Ovary (tissue), 7 donors: ENCODE measurements at regions not wholly inside any gene's neighbourhood (a gene's known extent, or its start where the extent isn't known, plus 50 kb on each side); places are given as distances from the start of the nearest gene placed in this dataset.

ENCODE experiments used
- DNase-seq, 5 donors: peaks; one replicate each; pipeline ENCODE4 v3.0.0-alpha.2; 2019 to 2020
- H3K27ac ChIP-seq, 2 donors: fragments of 200-600 bp; one replicate each; pipeline versions ENCODE4 v1.5.1 to v1.8.0; 2019 to 2022
- H3K27me3 ChIP-seq: fragments of 200-600 bp; one replicate; pipeline ENCODE4 v1.8.0; 2022
- H3K36me3 ChIP-seq: fragments of 200-600 bp; sonication (generic); one replicate; pipeline ENCODE4 v1.5.1; 2019
- H3K4me1 ChIP-seq: one replicate; pipeline ENCODE4 v1.8.1; 2013; ENCODE audit warnings: mild to moderate bottlenecking, moderate library complexity; ENCODE audit not compliant: insufficient read depth
- H3K4me3 ChIP-seq: fragments of 200-600 bp; sonication (generic); one replicate; pipeline ENCODE4 v1.5.1; 2017
- H3K9me3 ChIP-seq, 2 donors: fragments of 200-600 bp in 1 of 2; sonication (generic) in 1 of 2; one replicate each; pipeline versions ENCODE4 v1.5.1 to v1.8.1; 2013 to 2019; ENCODE audit warnings: mild to moderate bottlenecking in 1 of 2, moderate library complexity in 1 of 2
- EP300 ChIP-seq: sonication (generic); formaldehyde crosslinking; IDR thresholded peaks from one replicate; pipeline ENCODE4 v1.6.1; 2017; ENCODE audit warnings: antibody characterized with exemption
- POLR2A ChIP-seq: fragments of 450-650 bp; IDR thresholded peaks from one replicate; pipeline ENCODE4 v1.6.1; 2017; ENCODE audit warnings: antibody characterized with exemption, mild to moderate bottlenecking, moderate library complexity
- WGBS, 3 donors: extraction: QIAGEN DNeasy Blood & Tissue Kit in 1 of 3; methylation state at CpG; one replicate each; pipeline versions ENCODE4 v1.1.5 to v1.1.7; 2013 to 2017; 5-methylcytosine and 5-hydroxymethylcytosine counted together
- intact Hi-C, 4 donors: fragments of 100-400 bp; cut with DNase I; formaldehyde crosslinking; loops; one replicate each; pipeline versions ENCODE4 v1.11.0 to v1.15.1; 2022 to 2023
- TF ChIP-seq, protein P1 (sequence below), 3 donors: fragments of 450-650 bp in 2 of 3; fragments of 200-600 bp in 1 of 3; IDR thresholded peaks; one replicate each; pipeline versions ENCODE4 v1.5.1 to v1.8.0; 2016 to 2022; ENCODE audit warnings: antibody characterized with exemption in 3 of 3, mild to moderate bottlenecking in 1 of 3
- donor health status: DM: no; HTN: no; CAD: no; lungs with moderate emphysema.
- donor health status: DM: no; HTN: no; CAD: no.
- donor health status: Bipolar disorder and iron deficiency.
- donor health status: DM: no; HTN: no; CAD: no.
- donor health status: DM: yes; HTN: yes; CAD: no.

DNA sequence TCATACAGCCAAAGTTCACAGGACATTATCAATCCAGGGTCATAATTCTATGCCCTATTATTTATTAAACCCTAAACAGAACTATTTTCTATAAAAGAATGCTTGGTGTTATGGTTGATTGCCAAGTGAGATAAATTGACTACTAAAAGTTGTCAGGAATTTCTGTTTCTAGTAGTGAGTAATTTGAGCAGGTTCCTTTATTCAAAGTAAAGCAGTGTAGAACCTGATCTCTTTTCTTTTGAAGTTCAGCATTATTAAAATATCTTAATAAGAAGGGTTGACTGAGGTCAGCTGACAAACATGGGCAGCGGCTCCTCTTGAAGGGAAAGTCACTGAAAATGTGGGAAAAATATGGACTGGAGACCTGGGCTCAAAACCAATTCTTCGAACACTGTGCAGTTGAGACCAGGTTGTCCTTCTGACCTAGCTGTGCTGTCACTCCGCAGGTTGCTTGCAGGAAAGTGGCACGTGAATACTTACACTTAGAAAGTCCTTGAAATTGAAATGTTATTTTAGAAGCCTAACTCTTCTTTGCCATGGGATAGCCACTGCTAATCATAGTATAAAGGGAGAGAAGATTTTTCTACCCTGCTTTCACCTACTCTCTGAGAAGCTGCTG is 141.0 kb downstream of the RASSF9 start:
- DNase-seq: no peak
- no peaks in the 10 kb centered on the region for H3K27me3 ChIP-seq
- no peak overlapping the region for H3K27ac ChIP-seq
- H3K4me3 ChIP-seq: no peak overlapping the region
- no peaks in the 10 kb centered on the region for H3K4me1 ChIP-seq
- TF ChIP-seq, protein P1, sequence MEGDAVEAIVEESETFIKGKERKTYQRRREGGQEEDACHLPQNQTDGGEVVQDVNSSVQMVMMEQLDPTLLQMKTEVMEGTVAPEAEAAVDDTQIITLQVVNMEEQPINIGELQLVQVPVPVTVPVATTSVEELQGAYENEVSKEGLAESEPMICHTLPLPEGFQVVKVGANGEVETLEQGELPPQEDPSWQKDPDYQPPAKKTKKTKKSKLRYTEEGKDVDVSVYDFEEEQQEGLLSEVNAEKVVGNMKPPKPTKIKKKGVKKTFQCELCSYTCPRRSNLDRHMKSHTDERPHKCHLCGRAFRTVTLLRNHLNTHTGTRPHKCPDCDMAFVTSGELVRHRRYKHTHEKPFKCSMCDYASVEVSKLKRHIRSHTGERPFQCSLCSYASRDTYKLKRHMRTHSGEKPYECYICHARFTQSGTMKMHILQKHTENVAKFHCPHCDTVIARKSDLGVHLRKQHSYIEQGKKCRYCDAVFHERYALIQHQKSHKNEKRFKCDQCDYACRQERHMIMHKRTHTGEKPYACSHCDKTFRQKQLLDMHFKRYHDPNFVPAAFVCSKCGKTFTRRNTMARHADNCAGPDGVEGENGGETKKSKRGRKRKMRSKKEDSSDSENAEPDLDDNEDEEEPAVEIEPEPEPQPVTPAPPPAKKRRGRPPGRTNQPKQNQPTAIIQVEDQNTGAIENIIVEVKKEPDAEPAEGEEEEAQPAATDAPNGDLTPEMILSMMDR (IDR thresholded peaks at IDR 0.05): no peak
- no peak for TF ChIP-seq EP300
- TF ChIP-seq POLR2A: no peak
- no peaks in the 10 kb centered on the region for H3K36me3 ChIP-seq
- no peaks in the 10 kb centered on the region for H3K9me3 ChIP-seq
- 59 to 72% (median 63%) methylated on average over 4 of the region's 4 CpGs for WGBS, 3 donors
- intact Hi-C loops: no loop called here

DNA sequence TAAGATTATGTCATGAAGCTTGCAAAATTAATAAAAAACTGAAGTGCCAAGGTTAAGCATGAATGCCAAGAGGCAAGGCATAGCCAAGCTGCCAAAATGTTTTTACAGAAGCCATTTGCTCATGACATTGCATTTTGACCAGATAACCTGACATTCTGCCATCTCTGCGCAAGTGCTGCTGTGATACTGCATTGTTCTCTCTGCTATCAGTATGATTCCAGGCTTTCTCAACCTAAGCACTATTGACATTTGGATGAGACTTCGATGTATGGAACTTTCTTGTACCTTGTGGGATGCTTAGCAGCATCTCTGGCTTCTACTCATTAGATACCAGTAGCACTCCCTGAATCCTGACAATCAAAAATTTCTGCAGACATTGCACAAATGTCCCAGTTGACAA is 139.2 kb downstream of the RASSF9 start:
- Histone ChIP-seq H3K27ac (no peak overlapping the region), H3K27me3 (no peaks in the 10 kb centered on the region), H3K4me3 (no peak overlapping the region), H3K36me3 (no peaks in the 10 kb centered on the region), H3K4me1 (no peaks in the 10 kb centered on the region), H3K9me3 (no peaks in the 10 kb centered on the region)
- WGBS, 3 donors: 80 to 92% (median 85%) methylated on average over 2 of the region's 2 CpGs
- intact Hi-C loops: no loop called here
- TF ChIP-seq, protein P1 (IDR thresholded peaks at IDR 0.05): no peak
- TF ChIP-seq POLR2A: no peak
- no peak for TF ChIP-seq EP300
- DNase-seq: no peak

DNA sequence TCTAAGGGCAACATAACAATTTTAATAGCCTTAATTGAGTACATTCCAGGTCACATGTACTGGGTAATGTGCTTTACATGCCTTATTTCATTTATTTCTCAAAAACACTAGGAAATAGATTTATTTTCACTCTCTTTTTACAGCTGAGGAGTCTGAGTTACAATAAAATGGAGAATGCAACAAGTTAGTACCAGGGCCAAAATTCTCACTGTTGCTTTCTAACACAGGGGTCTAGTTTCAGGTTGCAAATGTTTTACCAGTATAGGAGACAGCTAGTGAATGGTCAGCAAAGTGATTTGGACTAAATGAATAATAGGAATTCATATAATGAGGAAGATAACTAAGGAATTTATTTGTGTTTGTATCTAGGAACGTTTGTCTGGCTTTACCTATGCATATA is 137.3 kb downstream of the RASSF9 start:
- Histone ChIP-seq H3K9me3 (no peaks in the 10 kb centered on the region), H3K4me3 (no peak overlapping the region), H3K27ac (no peak overlapping the region), H3K36me3 (no peaks in the 10 kb centered on the region), H3K4me1 (no peaks in the 10 kb centered on the region), H3K27me3 (no peaks in the 10 kb centered on the region)
- intact Hi-C loops: no loop called here
- 12 to 32% (median 24%) methylated on average over 1 of the region's 1 CpG for WGBS, 3 donors
- DNase-seq: no peak
- TF ChIP-seq EP300 (no peak), POLR2A (no peak)
- TF ChIP-seq, protein P1 (IDR thresholded peaks at IDR 0.05): no peak

DNA sequence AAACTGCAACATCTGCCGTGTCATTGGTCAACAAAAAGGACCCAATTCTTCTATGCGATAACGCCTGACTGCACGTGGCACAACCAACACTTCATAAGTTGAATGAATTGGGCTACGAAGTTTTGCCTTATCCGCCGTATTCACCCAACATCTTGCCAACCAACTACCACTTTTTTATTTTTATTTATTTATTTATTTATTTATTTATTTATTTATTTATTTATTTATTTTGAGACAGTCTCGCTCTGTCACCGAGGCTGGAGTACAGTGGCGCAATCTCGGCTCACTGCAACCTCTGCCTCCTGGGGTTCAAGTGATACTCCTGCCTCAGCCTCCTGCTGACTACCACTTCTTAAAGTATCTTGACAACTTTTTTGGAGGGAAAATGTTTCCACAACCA is 127.4 kb downstream of the RASSF9 start:
- Histone ChIP-seq H3K4me3 (no peak overlapping the region), H3K4me1 (no peaks in the 10 kb centered on the region), H3K36me3 (no peaks in the 10 kb centered on the region), H3K9me3 (no peaks in the 10 kb centered on the region), H3K27ac (no peak overlapping the region), H3K27me3 (no peaks in the 10 kb centered on the region)
- DNase-seq: no peak
- WGBS, 3 donors: 95 to 97% (median 97%) methylated on average over 11 of the region's 11 CpGs
- TF ChIP-seq POLR2A: no peak
- intact Hi-C loops: loop anchor here in 1 of 4 donors (5.0 kb wide), 1 partner anchor 254 kb away; no protein-coding TSS in a partner anchor

DNA sequence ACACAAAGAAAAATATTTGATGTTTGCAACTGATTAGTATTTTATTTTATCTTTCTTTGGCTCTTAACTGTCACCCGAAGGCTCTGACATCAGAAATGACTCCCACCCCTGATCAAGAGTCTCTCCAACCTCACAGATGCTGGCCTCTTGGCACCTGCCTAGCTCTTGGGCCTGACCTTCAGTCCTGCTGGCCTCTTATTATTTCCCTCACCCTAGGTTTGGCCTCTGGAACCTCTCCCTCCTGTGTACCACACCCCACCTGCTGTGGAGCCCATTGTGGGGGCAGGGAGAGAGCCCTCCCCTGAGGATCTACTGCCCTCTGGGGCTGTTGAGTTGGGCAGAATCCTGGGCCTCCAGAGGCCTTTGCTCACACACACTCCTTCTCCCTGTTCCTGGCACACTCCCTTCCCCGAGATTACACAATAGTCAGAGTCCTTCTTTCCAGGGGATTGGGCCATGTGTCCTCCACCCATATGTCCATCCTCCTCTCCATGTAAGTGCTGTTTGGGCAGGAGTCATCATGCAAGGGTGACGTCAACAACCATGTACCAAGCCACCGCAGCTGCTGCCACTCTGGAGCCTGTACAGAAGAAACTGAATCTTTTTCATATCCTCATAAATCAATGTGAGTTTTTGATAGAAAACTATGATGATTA is 124.3 kb downstream of the RASSF9 start:
- no peak overlapping the region for H3K4me3 ChIP-seq
- H3K9me3 ChIP-seq: no peaks in the 10 kb centered on the region
- H3K4me1 ChIP-seq: no peaks in the 10 kb centered on the region
- intact Hi-C loops: no loop called here
- no peaks in the 10 kb centered on the region for H3K27me3 ChIP-seq
- 86 to 92% (median 87%) methylated on average over 4 of the region's 4 CpGs for whole genome bisulfite sequencing, 3 donors
- TF ChIP-seq POLR2A (no peak), EP300 (no peak)
- TF ChIP-seq, protein P1 (IDR thresholded peaks at IDR 0.05): no peak
- peak in 1 of 5 donors; percentile 18 for DNase-seq
- H3K27ac ChIP-seq: no peak overlapping the region
- H3K36me3 ChIP-seq: no peaks in the 10 kb centered on the region
